ENCODE measurements at regions not wholly inside any gene's neighbourhood (a gene's known extent, or its start where the extent isn't known, plus 50 kb on each side); places are given as distances from the start of the nearest gene placed in this dataset.

DNA sequence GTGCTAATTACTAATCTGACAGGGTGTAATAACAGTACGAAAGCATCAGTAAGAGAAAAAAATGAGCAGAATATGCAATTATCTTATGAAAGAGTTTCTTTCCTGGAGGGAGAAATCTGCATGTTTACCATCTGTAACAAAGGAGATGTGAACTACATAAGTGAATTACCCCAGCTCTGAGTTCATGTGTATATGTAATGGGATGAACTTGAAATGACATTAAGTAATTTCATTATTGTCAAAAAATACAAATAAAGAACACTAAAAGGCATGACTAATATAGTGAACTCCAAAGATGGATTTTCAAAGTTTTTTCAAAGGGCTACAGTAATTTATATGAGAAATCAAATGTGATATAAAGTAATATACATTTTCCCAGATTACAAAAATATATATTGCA lies 944.0 kb downstream of the MAT2B start:
- TF ChIP-seq GATA1 (IDR thresholded peaks at IDR 0.05; ENCODE audit: low read depth, low read length): no peak
- no peak for TF ChIP-seq POLR2A (IDR thresholded peaks at IDR 0.05; ENCODE audit: low read length)
